ENCODE measurements at regions not wholly inside any gene's neighbourhood (a gene's known extent, or its start where the extent isn't known, plus 50 kb on each side); places are given as distances from the start of the nearest gene placed in this dataset.

- DNase-seq (ENCODE audit: insufficient read length) = no peak
- no peak for FAIRE-seq
- no peak for TF ChIP-seq POLR2AphosphoS5 (IDR thresholded peaks at IDR 0.05; ENCODE audit: low read depth, low read length)
- no peak for TF ChIP-seq POLR2A (IDR thresholded peaks at IDR 0.05; ENCODE audit: low read depth, low read length)
- no peak for TF ChIP-seq TAF1 (IDR thresholded peaks at IDR 0.05; ENCODE audit: borderline replicate concordance, low read depth, low read length)
Observed at GRCh38 chr9:103243553-103243952, 248.4 kb downstream of the CYLC2 start.

GRCh38 chr9:103245369-103245768 lies 250.2 kb downstream of the CYLC2 start:
- no peak for FAIRE-seq
- no peak for TF ChIP-seq POLR2A (IDR thresholded peaks at IDR 0.05; ENCODE audit: low read depth, low read length)
- no peak for TF ChIP-seq TAF1 (IDR thresholded peaks at IDR 0.05; ENCODE audit: borderline replicate concordance, low read depth, low read length)
- TF ChIP-seq POLR2AphosphoS5 (IDR thresholded peaks at IDR 0.05; ENCODE audit: low read depth, low read length) = no peak
- no peak for DNase-seq (ENCODE audit: insufficient read length)

- TF ChIP-seq POLR2A (IDR thresholded peaks at IDR 0.05; ENCODE audit: low read depth, low read length) = no peak
- no peak for TF ChIP-seq TAF1 (IDR thresholded peaks at IDR 0.05; ENCODE audit: borderline replicate concordance, low read depth, low read length)
- no peak for TF ChIP-seq POLR2AphosphoS5 (IDR thresholded peaks at IDR 0.05; ENCODE audit: low read depth, low read length)
- no peak for FAIRE-seq
- DNase-seq (ENCODE audit: insufficient read length) = no peak
Observed at GRCh38 chr9:103261951-103262350, 266.8 kb downstream of the CYLC2 start.

- TF ChIP-seq POLR2A (IDR thresholded peaks at IDR 0.05; ENCODE audit: low read depth, low read length) (no peak), POLR2AphosphoS5 (IDR thresholded peaks at IDR 0.05; ENCODE audit: low read depth, low read length) (no peak), TAF1 (IDR thresholded peaks at IDR 0.05; ENCODE audit: borderline replicate concordance, low read depth, low read length) (no peak)
- FAIRE-seq (no peak), DNase-seq (ENCODE audit: insufficient read length) (no peak)
Observed at GRCh38 chr9:103266064-103266463, 270.9 kb downstream of the CYLC2 start.

GRCh38 chr9:103277240-103277639 lies 282.1 kb downstream of the CYLC2 start:
- TF ChIP-seq POLR2AphosphoS5 (IDR thresholded peaks at IDR 0.05; ENCODE audit: low read depth, low read length) (no peak), TAF1 (IDR thresholded peaks at IDR 0.05; ENCODE audit: borderline replicate concordance, low read depth, low read length) (no peak), POLR2A (IDR thresholded peaks at IDR 0.05; ENCODE audit: low read depth, low read length) (no peak)
- FAIRE-seq (no peak), DNase-seq (ENCODE audit: insufficient read length) (no peak)

- DNase-seq (ENCODE audit: insufficient read length) = no peak
- FAIRE-seq = no peak
- TF ChIP-seq POLR2A (IDR thresholded peaks at IDR 0.05; ENCODE audit: low read depth, low read length) (no peak), POLR2AphosphoS5 (IDR thresholded peaks at IDR 0.05; ENCODE audit: low read depth, low read length) (no peak), TAF1 (IDR thresholded peaks at IDR 0.05; ENCODE audit: borderline replicate concordance, low read depth, low read length) (no peak)
Observed at GRCh38 chr9:103281126-103281525, 286.0 kb downstream of the CYLC2 start.

GRCh38 chr9:103287361-103287760 lies 292.2 kb downstream of the CYLC2 start:
- DNase-seq (ENCODE audit: insufficient read length) (no peak), FAIRE-seq (no peak)
- TF ChIP-seq TAF1 (IDR thresholded peaks at IDR 0.05; ENCODE audit: borderline replicate concordance, low read depth, low read length) = no peak
- no peak for TF ChIP-seq POLR2AphosphoS5 (IDR thresholded peaks at IDR 0.05; ENCODE audit: low read depth, low read length)
- TF ChIP-seq POLR2A (IDR thresholded peaks at IDR 0.05; ENCODE audit: low read depth, low read length) = no peak

GRCh38 chr9:103296189-103296588 lies 301.1 kb downstream of the CYLC2 start:
- TF ChIP-seq TAF1 (IDR thresholded peaks at IDR 0.05; ENCODE audit: borderline replicate concordance, low read depth, low read length) = no peak
- TF ChIP-seq POLR2AphosphoS5 (IDR thresholded peaks at IDR 0.05; ENCODE audit: low read depth, low read length) = no peak
- TF ChIP-seq POLR2A (IDR thresholded peaks at IDR 0.05; ENCODE audit: low read depth, low read length) = no peak
- FAIRE-seq (no peak), DNase-seq (ENCODE audit: insufficient read length) (no peak)

- TF ChIP-seq POLR2AphosphoS5 (IDR thresholded peaks at IDR 0.05; ENCODE audit: low read depth, low read length) (no peak), POLR2A (IDR thresholded peaks at IDR 0.05; ENCODE audit: low read depth, low read length) (no peak), TAF1 (IDR thresholded peaks at IDR 0.05; ENCODE audit: borderline replicate concordance, low read depth, low read length) (no peak)
- DNase-seq (ENCODE audit: insufficient read length) = no peak
- FAIRE-seq = no peak
Observed at GRCh38 chr9:103301051-103301450, 305.9 kb downstream of the CYLC2 start.

- no peak for FAIRE-seq
- no peak for TF ChIP-seq POLR2A (IDR thresholded peaks at IDR 0.05; ENCODE audit: low read depth, low read length)
- TF ChIP-seq POLR2AphosphoS5 (IDR thresholded peaks at IDR 0.05; ENCODE audit: low read depth, low read length) = no peak
- no peak for TF ChIP-seq TAF1 (IDR thresholded peaks at IDR 0.05; ENCODE audit: borderline replicate concordance, low read depth, low read length)
- DNase-seq (ENCODE audit: insufficient read length) = no peak
Observed at GRCh38 chr9:103304797-103305196, 309.7 kb downstream of the CYLC2 start.

GRCh38 chr9:103319979-103320378 lies 324.8 kb downstream of the CYLC2 start:
- FAIRE-seq (no peak), DNase-seq (ENCODE audit: insufficient read length) (no peak)
- TF ChIP-seq POLR2A (IDR thresholded peaks at IDR 0.05; ENCODE audit: low read depth, low read length) = no peak
- TF ChIP-seq TAF1 (IDR thresholded peaks at IDR 0.05; ENCODE audit: borderline replicate concordance, low read depth, low read length) = no peak
- TF ChIP-seq POLR2AphosphoS5 (IDR thresholded peaks at IDR 0.05; ENCODE audit: low read depth, low read length) = no peak

GRCh38 chr9:103323699-103324098 lies 328.6 kb downstream of the CYLC2 start:
- TF ChIP-seq TAF1 (IDR thresholded peaks at IDR 0.05; ENCODE audit: borderline replicate concordance, low read depth, low read length) (no peak), POLR2A (IDR thresholded peaks at IDR 0.05; ENCODE audit: low read depth, low read length) (no peak), POLR2AphosphoS5 (IDR thresholded peaks at IDR 0.05; ENCODE audit: low read depth, low read length) (no peak)
- no peak for DNase-seq (ENCODE audit: insufficient read length)
- FAIRE-seq = no peak

GRCh38 chr9:103335461-103335860 lies 340.3 kb downstream of the CYLC2 start:
- DNase-seq (ENCODE audit: insufficient read length) (no peak), FAIRE-seq (no peak)
- TF ChIP-seq POLR2AphosphoS5 (IDR thresholded peaks at IDR 0.05; ENCODE audit: low read depth, low read length) (no peak), POLR2A (IDR thresholded peaks at IDR 0.05; ENCODE audit: low read depth, low read length) (no peak), TAF1 (IDR thresholded peaks at IDR 0.05; ENCODE audit: borderline replicate concordance, low read depth, low read length) (no peak)
